NCI-H345 (cell line): ENCODE measurements at regions not wholly inside any gene's neighbourhood (a gene's known extent, or its start where the extent isn't known, plus 50 kb on each side); places are given as distances from the start of the nearest gene placed in this dataset.

Source experiments
- DNase-seq: peaks from one replicate; lab custom pipeline; 2025; lab: John Stamatoyannopoulos, UW

DNA sequence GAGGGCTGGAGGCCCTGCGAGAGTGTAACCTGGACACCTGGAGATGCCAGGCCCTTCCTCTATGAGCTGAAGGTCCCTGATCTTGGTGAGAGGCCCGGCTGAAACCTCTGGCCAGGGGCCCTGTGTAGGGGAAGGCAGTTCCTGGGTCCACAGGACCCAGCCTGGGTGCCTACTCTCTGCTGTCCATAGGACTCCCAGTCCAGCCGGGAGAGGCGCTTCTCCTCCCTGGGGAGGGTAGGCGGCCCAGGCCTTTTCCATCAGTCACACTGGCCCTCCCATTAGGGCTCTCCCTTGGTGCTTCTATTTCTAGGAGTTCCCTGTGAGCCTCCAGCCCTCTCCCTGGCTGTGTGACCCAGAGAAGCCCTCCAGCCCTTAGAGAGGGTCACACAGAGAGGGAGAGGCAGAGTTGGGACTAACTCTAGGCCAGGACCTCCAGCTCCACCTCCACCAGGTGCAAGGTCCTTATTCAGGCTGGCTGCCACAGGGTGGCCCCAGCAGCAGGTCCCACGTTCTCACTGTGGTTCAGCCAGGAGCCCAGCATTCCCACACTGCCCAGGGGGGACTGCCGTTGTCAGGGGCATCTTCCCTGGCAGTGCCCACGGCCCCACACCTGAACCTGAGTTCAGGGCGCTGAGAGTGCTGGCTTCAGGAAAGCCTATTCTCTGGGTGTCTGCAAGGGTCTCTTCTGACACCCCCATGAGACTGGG, 146.8 kb downstream of the SMAD6 start:
- no peak for DNase-seq

DNA sequence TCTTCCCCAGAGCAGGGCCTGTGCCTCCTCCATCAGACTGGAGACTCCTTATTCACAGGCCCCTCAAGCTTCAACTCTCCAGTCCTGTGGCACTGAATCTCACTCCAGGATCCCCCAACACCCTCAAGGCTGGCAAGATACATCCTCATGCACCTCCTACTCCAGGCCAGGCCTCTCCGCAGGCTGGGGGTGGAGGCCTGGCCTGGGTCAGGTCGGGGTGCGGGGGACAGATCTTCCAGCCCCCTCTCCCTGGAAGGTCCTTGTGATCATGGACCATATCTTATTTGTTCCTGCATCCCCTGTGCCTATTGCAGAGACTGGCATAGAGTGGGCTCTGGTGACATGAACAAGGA, 147.3 kb downstream of the SMAD6 start:
- DNase-seq = no peak

DNA sequence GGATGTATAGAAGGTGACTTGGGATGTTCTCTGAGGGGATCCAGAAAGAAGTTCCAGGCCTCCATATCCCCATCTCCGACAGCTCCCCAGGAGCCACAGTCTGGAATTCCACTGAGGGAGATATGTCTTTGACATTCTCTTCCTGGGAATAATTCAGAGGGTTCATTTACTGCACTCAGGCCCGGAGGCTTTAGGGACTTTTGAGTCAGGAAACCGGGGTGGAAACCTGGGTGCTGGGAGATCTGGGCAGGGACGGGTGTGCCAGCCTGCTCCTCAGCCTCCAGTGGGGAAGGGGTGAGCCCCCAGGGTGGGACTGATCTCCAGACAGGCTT, 147.7 kb downstream of the SMAD6 start:
- no peak for DNase-seq

DNA sequence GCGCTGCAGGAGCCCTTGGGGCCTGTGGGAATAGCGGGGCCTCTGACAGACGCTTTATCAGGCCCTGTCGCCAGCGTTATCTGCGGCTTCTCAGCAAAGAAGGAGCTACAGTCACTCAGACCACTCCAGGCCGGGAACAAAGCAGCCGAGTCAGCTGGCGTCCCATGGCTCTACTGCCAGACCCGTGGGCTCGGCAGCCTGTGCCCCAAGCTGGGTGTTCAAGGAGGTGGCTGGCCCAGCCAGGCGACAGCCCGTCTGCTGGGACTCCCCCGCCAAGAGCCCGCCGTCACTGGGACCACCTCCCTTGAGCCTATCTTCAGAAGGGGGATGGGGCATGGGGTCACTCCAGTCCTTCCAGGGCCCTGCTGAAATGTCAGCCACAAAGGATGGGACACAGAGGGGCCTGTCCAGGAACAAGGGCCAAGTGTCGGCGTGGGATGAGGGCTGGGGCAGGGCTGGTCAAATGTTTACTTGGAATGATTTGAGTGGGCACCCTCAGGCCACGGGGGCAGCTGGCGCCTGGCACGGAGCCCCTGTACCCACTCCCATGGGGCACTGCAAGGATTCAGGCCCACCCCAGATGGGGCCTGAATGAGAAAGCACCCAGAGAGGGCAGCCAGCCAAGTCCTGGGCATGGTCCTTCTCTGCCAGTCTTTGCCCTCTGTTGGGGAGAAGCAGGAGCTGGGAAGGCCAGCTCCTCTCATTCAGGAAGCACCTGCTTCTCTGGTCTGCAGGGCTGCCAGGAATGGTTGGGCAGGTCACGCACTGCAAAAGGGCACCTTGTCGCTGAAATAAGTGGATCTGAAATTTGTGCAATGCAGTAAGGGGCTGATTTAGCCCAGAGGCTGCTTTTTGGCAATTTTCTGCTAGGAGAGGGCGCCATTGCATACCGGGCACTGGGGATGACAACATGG, 148.3 kb downstream of the SMAD6 start:
- no peak for DNase-seq

DNA sequence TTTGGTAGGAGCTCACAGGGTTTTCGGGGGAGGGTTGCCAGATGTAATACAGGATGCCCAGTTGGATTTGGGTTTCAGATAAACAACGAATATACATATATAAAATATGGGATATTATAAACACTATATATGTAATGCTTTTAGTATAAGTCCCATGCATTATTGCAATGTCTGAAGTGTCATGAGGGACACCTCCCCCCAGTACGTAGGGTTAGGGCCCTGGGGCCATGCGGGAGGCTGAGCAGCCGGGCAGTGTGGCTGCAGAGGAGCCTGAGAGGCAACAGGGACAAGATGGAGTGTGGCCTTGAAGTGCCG, 148.9 kb downstream of the SMAD6 start:
- no peak for DNase-seq

DNA sequence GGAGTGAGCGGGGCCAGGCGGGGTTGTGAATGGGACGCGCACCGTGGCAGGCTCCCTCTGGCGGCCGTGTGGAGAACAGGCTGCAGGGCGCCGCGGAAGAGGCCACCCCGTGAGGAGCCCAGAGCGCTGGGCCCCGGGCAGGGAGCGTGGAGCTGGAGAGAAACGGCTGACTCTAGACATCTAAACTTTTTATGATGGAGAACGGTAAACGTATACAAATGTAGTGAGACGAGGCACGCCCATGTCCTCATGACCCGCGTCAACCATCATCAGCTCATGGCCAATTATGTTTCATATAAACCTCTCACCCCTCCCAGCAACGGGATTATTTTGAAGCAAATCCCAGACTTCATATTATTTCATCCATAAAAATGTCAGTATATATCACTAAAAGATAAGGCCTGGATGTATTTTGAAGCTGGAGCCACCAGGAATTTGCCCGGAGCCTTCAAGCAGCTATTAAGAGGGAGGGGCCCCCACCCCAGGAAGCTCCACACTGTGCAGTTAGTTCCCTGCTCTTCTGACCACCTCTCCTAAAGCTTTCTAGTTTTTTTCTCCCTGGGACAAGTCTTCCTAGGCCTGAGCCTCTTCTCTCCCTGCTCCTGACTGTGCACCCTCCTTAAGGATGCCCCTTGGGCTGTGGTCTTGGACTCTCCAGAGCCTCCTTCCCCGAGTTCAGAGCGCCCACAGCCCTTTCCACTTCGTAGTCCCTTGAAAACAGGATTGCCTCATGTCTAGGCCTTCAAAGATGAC, 149.5 kb downstream of the SMAD6 start:
- peak; percentile 62 for DNase-seq

DNA sequence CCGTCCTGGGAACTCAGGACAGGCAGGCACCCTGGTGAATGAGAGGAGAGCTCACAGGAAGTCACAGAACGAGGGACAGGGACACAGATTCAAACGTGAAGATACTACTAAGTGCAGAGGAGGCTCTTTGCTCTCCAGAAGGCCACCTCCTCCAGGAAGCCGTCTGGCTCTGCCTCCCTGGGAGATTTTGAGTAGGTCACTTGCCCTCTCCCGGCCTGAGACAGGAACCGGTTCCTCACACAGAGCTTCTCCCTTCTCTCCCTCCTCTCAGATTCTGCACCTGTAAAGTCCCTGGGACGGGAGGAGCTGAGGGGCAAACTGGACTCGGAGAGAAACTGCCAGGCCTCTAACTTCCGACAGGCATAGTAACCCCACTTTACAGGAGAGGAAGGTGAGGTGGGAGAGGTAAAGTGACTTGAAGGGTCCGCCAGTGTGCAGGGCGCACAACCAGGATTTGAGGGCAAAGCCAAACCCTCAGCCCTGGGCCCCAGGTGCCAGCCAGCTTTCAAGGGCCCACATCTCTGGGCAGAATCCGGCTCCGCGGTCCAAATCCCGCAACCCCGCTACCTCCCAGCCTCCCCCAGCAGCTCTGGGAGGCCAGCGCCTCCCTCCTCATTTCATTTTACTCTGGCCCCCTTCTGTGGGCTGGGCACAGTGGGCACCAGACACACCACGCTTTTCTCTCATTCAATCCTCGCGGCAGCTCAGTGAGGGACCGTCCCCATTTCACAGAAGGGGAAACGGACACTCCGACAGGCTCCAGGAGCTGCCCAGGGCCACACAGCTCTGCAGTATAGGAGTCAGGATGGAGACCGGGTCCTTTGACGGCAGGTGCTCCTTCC, 150.2 kb downstream of the SMAD6 start:
- no peak for DNase-seq

DNA sequence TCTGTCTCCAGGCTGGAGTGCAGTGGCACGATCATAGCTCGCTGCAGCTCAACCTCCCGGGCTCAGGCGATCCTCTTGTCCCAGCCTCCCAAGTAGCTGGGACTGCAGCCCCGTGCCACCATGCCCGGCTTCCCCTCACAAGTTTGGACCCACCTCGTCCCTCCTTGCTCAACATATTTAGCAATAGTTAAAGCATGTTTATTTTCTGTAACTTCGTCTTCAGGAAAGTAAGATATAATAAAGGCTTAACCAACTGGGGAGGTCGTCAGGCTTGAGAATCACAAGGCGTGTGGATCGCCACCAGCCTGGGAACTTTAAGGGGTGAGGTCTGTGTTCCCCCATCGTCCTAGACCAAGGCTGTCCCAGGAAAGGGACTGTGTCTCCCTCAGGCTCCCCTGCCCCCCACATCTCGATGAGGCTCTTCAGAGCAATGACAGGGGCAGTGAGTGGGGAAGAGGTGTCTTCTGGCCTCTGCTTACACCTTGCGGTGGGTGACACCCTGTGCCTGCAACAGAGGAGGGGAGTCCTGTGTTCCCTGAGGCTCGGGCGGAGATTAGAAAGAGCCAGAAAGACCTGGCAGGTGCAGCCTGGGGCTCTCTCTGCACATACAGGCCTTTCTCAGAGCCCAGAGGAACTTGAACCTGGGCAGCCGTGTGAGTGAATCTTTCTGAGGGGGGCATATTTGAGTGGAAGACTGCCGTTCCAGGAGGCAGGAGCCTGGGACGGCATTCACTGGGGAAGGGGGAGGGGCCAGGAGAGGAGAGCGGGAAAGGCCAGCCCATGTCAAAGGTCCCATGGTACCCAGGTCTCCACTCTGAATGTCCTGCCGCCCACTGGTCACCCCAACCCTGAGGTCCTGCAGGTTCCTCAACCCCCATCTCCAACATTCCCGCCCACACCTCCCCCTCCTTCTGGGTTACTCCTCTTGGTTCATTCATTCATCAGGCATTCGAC, 152.3 kb downstream of the SMAD6 start:
- DNase-seq = no peak

DNA sequence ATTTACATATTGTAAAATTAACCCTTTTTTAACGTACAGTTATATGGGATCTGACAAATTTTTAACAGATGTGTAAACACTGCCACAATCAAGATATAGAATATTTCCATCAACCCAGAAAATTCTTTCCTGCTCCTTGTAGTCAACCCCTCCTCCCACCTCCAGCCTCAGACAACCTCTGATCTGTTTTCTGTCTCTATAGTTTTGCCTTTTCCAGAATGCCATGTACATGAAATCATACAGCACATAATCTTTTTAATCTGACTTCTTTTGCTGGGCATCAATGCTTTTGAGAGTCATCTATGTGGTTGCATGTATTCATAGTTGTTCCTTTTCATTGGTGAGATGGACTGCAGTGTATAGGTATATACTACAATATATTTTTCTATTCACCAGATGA, 153.0 kb downstream of the SMAD6 start:
- DNase-seq = no peak

DNA sequence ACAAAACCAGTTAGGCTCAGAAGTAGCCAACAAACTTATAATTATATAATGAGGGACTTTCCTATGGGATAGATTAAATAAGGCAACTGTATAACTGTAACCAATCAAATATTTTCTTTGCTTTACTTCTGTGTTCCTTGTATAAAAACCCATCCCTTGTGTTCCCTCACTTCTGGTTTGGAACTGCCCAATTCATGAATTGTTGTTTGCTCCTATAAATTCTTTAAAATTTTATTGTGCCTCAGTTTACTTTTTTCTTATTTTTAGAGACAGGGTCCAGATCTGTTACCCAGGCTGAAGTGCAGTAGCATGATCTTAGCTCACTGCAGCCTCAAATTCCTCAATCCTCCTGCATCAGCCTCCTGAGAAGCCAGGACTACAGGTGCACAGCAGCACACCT, 155.7 kb downstream of the SMAD6 start:
- DNase-seq = no peak

DNA sequence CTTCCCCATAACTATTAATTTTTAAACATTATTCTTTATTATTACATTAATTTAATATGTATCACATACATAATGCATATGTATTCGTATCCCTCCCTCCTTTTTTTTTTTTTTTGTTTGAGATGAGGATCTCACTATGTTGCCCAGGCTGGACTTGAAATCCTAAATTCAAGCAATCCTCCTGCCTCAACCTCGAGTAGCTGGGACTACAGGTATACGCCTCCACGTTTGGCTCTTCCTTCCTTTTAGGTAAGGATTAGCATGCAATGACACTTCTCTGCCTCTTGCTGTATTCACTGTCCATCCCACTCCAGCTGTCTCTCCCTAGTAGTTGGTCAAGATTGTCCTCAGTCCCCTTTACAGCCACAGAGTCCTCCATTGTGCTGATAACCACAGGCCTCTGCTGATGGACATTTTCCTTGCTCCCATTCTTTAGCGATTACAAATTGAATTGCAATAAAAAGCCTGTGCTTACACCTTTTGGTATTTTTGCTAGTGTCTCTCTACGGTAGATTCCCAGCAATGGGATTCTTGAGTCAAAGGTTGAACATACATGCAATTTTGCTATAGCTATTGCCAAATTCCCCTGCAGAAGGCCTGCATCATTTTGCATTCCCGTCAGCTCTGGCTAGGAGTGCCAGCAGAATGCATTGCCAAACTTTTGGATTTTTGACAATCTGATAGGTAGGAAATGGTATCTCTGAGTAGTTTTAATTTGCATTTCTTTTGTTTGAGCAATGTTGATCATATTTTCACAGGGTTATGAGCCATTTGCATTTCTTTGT, 156.6 kb downstream of the SMAD6 start:
- DNase-seq = no peak

DNA sequence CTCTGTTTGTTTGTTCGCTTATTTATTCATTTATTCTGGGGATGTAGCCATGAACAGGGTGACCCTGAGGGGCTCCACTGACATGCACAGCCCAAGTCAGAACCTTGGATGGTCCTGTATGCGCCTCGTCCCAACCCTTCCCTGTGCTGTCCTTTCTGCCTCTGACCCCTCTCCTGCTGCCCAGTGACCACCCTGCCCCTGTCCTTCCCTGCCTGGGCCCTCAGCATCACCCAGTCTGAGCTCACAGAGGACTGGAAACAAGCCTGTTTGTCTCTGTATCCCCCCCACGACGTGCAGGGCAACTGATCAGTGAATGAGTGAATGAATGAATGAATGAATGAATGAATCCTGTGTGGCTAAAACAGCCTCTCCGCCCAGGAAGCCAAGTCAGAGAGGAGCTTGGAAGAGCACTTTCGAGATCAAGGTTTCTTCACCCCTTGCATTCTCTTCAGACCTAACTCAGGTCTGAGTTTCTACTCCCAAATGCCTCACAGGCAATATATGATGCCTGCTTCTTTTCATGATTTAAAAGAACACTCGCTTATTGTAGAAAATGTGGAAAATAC, 157.7 kb downstream of the SMAD6 start:
- no peak for DNase-seq

DNA sequence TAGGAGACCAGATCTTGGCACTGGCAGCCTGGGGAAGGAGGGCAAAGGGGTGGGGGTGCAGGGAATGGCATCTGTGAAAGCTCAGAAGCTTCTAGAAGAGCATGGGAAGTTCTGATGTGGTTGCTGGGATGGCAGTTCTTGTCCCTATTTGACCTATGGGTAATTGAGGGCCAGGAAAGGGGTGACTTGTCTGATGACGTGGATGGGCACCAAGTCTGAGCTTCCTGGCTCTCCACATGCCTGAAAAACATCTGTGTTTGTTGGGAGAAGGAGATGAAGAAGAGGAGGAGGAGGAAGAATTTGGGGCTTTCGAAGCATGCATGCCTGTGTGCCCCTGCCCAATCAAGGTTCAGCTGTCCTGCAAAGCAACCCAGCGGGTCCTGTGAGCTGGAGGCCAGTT, 158.8 kb downstream of the SMAD6 start:
- DNase-seq = no peak

DNA sequence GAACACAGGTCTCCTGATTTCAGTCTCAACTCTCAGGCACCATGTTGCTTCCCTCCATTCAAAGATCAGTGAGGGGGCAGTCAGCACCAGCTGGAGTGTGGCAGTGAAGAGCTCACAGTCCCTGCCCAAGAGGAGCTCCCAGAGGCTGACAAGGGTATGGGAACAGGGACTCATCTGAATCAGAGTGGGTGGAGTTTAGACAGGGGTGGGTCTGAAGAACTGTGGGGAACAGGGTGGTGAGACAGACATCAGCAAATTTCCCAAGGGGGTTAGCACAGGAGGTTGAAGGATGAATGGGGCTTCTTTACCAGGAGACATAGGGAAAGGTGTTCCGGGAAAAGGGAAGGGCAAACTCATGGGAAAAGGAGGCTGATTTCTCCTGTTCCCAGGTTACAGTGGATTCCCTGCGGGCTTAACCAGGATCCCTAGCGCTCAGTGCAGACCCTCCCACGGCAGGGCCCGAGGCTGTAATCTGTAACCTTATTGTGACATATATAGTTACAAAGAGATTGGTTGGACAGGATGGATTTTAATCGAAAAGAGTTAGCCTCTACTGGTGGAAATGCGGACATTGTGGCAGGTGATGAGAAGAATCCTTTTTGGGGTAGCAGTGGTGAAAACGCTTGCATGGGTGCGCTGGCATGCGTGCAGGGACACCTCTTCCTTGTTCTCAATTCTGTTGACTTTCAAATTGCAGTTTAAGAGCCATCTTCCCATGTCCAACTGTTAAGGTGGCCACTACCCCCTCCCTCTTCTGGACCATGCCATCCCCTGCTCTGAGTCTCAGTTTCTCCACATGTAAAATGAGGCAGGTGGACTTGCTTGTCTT, 160.3 kb downstream of the SMAD6 start:
- DNase-seq = no peak

DNA sequence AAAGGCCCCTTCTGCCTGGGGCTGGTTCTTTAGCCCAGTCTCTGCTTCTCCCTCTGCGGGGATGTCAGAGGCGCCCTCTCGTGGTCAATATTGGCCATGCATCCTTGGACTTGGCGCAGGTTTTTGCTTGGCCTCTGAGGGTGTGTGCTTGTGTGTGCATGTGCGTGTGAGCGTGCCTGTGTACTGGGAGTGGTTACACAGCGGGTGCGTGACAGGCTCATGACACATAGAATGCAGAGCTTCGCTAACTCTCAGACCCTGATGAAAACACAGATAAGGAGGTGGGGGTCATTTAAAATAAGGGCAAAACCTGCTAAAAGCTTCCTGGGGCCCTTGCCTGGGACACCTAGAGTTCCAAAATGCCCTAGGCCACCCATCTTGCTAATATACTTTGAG, 160.9 kb downstream of the SMAD6 start:
- peak; percentile 48 for DNase-seq

DNA sequence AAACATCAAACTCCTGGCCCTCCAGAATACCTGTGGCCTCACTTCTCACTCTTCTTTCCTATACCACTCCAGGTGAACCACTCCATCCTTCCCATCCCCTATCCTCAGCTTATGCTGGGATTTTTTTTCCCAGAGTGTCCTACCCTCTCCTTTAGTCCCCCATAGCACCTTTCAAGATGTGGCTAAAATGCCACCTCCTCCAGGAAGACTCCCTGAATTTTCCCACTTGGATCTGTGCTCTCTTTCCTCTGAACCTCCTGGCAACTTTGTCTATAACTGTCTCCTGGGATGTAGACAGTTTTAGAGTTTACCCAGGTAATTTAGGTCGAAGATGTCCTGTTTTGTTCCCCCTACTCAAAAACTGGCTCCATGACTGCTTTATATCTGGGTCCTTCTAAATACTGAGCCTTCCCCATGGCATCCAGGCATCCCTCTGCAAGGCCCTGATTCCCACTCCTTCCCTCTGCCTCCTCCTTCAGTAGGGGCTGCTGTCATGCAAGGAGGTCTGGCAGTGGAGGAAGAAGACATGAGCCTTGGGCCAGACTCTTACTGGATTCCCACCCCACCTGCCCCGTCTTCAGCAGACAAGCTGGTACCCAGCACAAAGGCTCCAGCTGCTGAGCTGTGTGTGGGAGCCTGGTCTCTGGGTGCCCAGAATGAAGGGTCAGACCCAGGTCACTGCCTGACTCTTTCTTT, 161.5 kb downstream of the SMAD6 start:
- DNase-seq = no peak

DNA sequence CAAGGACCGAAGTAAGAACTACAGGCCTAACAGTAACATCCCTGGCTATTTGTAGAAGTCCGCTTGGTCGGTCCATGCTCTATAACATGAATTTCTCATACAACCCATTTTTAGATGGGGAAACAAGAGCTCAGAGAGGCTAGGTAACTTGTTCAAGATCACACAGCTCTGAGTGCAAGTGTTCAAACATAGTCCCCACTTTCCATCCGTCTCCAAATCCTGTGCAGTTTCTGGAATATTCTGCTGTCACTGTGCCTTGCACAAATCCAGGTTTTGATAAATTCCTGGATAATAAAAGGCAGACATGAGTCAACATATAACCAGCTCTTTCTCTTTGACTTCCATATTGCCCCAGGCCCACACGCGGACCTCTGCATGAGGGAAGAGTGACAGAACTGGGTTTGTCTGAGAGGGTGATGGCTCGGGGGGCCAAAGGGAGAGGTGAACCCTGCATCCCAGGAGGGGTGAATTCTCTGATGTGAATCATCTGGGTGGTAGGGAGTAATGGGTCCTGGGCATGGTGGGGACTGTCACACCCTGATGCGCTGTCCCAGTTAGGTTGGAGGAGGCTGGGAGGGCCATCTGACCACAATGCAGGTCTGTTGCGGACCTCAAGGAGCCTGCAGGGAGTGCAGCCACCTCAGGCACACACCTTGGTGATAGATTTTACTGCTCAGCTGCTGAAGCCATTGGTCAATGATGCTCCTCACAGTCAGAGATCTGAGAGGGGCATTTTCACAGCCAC, 162.2 kb downstream of the SMAD6 start:
- DNase-seq = no peak

DNA sequence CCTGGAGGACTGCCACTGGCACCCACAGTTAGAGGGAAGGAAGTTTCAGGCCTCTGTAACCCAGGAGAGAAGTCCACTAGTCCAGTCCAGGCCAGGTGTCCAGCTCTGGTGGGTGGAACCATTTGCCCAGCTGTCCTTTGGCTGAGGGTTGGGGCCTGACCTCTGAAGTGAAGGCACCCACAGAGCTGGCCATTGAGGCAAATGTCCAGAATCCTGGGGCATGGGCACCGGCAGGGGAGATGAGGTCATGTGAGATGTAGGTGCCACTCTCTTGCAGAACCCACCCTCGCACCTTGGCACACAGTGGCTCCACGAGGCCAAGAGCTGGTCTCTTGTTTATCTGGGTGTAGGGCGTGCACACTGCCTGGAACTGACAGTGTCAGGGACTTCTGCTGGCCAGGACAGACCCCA, 162.8 kb downstream of the SMAD6 start:
- no peak for DNase-seq
